ENCODE measurements at regions not wholly inside any gene's neighbourhood (a gene's known extent, or its start where the extent isn't known, plus 50 kb on each side); places are given as distances from the start of the nearest gene placed in this dataset.

DNA sequence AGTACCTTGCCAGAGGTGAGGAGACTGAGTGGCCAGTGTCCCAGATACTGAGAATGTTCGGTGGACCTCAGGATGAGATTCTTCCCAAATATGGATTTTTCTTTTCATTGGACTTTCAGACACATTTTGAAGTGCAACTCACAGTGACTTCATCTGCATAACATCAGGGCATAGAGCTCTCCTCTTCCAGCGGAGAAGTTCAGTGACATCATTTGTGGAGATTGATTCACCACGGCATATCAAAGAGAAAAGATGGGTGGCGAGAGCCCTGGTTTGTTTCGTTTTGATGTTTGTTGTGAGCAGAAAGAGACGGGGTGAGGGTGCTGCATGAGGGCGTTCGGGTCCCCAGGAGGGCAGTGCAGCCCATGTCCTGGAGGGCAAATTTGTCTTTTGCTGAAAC is 120.1 kb upstream of the GPR12 start:
- TF ChIP-seq EZH2 (IDR thresholded peaks at IDR 0.05; ENCODE audit: borderline replicate concordance) (no peak), EZH2phosphoT487 (IDR thresholded peaks at IDR 0.05; ENCODE audit: low read depth, severe bottlenecking, unreplicated experiment) (no peak)
- TF ChIP-seq, protein P1, sequence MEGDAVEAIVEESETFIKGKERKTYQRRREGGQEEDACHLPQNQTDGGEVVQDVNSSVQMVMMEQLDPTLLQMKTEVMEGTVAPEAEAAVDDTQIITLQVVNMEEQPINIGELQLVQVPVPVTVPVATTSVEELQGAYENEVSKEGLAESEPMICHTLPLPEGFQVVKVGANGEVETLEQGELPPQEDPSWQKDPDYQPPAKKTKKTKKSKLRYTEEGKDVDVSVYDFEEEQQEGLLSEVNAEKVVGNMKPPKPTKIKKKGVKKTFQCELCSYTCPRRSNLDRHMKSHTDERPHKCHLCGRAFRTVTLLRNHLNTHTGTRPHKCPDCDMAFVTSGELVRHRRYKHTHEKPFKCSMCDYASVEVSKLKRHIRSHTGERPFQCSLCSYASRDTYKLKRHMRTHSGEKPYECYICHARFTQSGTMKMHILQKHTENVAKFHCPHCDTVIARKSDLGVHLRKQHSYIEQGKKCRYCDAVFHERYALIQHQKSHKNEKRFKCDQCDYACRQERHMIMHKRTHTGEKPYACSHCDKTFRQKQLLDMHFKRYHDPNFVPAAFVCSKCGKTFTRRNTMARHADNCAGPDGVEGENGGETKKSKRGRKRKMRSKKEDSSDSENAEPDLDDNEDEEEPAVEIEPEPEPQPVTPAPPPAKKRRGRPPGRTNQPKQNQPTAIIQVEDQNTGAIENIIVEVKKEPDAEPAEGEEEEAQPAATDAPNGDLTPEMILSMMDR (IDR thresholded peaks at IDR 0.05; ENCODE audit: poor library complexity): no peak
- no peak overlapping the region for H3K27ac ChIP-seq
- no peaks in the 10 kb centered on the region for H3K79me2 ChIP-seq
- WGBS (ENCODE audit: low lambda C conversion rate, missing lambda C conversion rate): 79% methylated on average over 8 of the region's 8 CpGs
- H3K4me1 ChIP-seq (ENCODE audit: insufficient read depth): no peaks in the 10 kb centered on the region
- DNase-seq (ENCODE audit: low spot score): no peak
- no peak overlapping the region for H3K4me3 ChIP-seq
- H4K20me1 ChIP-seq (ENCODE audit: insufficient read depth, poor library complexity, severe bottlenecking): no peaks in the 10 kb centered on the region
- H3K4me2 ChIP-seq: no peak overlapping the region
- peaks cover 11% of the 10 kb centered on the region for H3K27me3 ChIP-seq
- no peaks in the 10 kb centered on the region for H3K9me2 ChIP-seq (replicated peaks; ENCODE audit: insufficient read depth)
- no peak overlapping the region for H2AFZ ChIP-seq
- H3K9me3 ChIP-seq (ENCODE audit: low read depth): no peaks in the 10 kb centered on the region
- no peaks in the 10 kb centered on the region for H3K36me3 ChIP-seq (replicated peaks; ENCODE audit: insufficient read depth, low read depth)

DNA sequence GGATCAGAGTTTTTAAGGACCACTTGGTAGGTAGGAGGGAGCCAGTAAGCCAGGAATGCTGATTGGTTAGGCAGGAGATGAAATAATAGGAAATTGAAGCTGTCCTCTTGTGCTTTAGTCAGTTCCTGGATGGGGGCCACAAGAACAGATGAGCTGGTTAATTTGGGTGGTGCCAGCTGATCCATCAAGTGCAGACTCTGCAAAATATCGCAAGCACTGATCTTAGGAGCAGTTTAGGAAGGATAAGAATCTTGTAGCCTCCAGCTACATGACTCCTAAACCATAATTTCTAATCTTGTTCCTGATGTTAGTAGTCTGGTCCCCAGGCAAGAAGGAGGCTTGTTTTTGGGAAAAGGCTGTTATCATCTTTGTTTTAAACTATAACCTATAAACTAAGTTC is 117.9 kb upstream of the GPR12 start:
- 65% methylated on average over 1 of the region's 1 CpG for WGBS (ENCODE audit: low lambda C conversion rate, missing lambda C conversion rate)
- no peaks in the 10 kb centered on the region for H3K79me2 ChIP-seq
- no peaks in the 10 kb centered on the region for H3K9me3 ChIP-seq (ENCODE audit: low read depth)
- H4K20me1 ChIP-seq (ENCODE audit: insufficient read depth, poor library complexity, severe bottlenecking): no peaks in the 10 kb centered on the region
- H3K27me3 ChIP-seq: peaks cover 11% of the 10 kb centered on the region
- no peaks in the 10 kb centered on the region for H3K36me3 ChIP-seq (replicated peaks; ENCODE audit: insufficient read depth, low read depth)
- DNase-seq (ENCODE audit: low spot score): no peak
- TF ChIP-seq, protein P1 (IDR thresholded peaks at IDR 0.05; ENCODE audit: poor library complexity): no peak
- TF ChIP-seq EZH2 (IDR thresholded peaks at IDR 0.05; ENCODE audit: borderline replicate concordance) (no peak), EZH2phosphoT487 (IDR thresholded peaks at IDR 0.05; ENCODE audit: low read depth, severe bottlenecking, unreplicated experiment) (no peak)
- H2AFZ ChIP-seq: no peak overlapping the region
- no peaks in the 10 kb centered on the region for H3K9me2 ChIP-seq (replicated peaks; ENCODE audit: insufficient read depth)
- no peak overlapping the region for H3K4me3 ChIP-seq
- H3K4me1 ChIP-seq (ENCODE audit: insufficient read depth): no peaks in the 10 kb centered on the region
- no peak overlapping the region for H3K27ac ChIP-seq
- H3K4me2 ChIP-seq: no peak overlapping the region

DNA sequence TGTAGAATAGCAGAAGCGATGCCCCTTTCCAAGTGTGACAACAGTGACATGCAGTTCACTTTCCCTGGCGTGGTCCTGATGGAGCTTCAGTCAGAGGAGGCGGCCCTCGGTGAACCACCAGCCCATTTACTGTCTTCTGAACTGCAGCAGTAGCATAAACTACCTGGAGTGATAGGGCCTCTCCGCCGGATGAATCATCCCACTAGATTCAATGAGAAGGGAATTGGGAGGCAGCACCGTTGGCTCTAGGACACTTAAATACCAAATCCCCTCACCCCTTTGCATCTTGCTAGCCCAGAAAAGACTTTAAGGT is 112.8 kb upstream of the GPR12 start:
- 68% methylated on average over 7 of the region's 7 CpGs for WGBS (ENCODE audit: low lambda C conversion rate, missing lambda C conversion rate)
- no peaks in the 10 kb centered on the region for H3K36me3 ChIP-seq (replicated peaks; ENCODE audit: insufficient read depth, low read depth)
- no peak for TF ChIP-seq EZH2phosphoT487 (IDR thresholded peaks at IDR 0.05; ENCODE audit: low read depth, severe bottlenecking, unreplicated experiment)
- TF ChIP-seq, protein P1 (IDR thresholded peaks at IDR 0.05; ENCODE audit: poor library complexity): no peak
- no peak for TF ChIP-seq EZH2 (IDR thresholded peaks at IDR 0.05; ENCODE audit: borderline replicate concordance)
- no peak overlapping the region for H3K27ac ChIP-seq
- H3K9me3 ChIP-seq (ENCODE audit: low read depth): no peaks in the 10 kb centered on the region
- no peaks in the 10 kb centered on the region for H3K79me2 ChIP-seq
- no peak overlapping the region for H2AFZ ChIP-seq
- H3K4me3 ChIP-seq: no peak overlapping the region
- no peak for DNase-seq (ENCODE audit: low spot score)
- H3K4me1 ChIP-seq (ENCODE audit: insufficient read depth): no peaks in the 10 kb centered on the region
- no peaks in the 10 kb centered on the region for H4K20me1 ChIP-seq (ENCODE audit: insufficient read depth, poor library complexity, severe bottlenecking)
- no peak overlapping the region for H3K4me2 ChIP-seq
- H3K27me3 ChIP-seq: peaks cover 12% of the 10 kb centered on the region
- no peaks in the 10 kb centered on the region for H3K9me2 ChIP-seq (replicated peaks; ENCODE audit: insufficient read depth)
